Mesothelial cell of epicardium (in vitro differentiated cells): ENCODE measurements at regions not wholly inside any gene's neighbourhood (a gene's known extent, or its start where the extent isn't known, plus 50 kb on each side); places are given as distances from the start of the nearest gene placed in this dataset.

ENCODE experiments used
- DNase-seq, 2 experiments: peaks; one replicate each; pipeline ENCODE4 v3.0.0; 2021; ENCODE audit warnings: low spot score in 2 of 2; ENCODE audit not compliant: unreplicated experiment in 2 of 2
- H3K27ac Mint-ChIP-seq: 2 replicates; pipeline ENCODE4 v1.8.0; 2021; ENCODE audit warnings: mixed read lengths
- H3K27me3 Mint-ChIP-seq: 2 replicates; pipeline ENCODE4 v1.8.0; 2021; ENCODE audit warnings: low read depth, mixed read lengths
- H3K36me3 Mint-ChIP-seq: 2 replicates; pipeline ENCODE4 v1.8.0; 2021; ENCODE audit warnings: mixed read lengths
- H3K4me1 Mint-ChIP-seq: 2 replicates; pipeline ENCODE4 v1.8.0; 2021; ENCODE audit warnings: mixed read lengths
- H3K4me3 Mint-ChIP-seq: 2 replicates; pipeline ENCODE4 v1.8.0; 2021; ENCODE audit warnings: mild to moderate bottlenecking, moderate library complexity, mixed read lengths
- H3K9me3 Mint-ChIP-seq: 2 replicates; pipeline ENCODE4 v1.8.0; 2021; ENCODE audit warnings: mixed read lengths
- CTCF ChIP-seq: fragments of 200-600 bp; sonication (generic); IDR thresholded peaks from one replicate; pipeline ENCODE4 v1.5.0; 2021; ENCODE audit warnings: antibody characterized with exemption; ENCODE audit not compliant: unreplicated experiment

- H3K36me3 Mint-ChIP-seq, result no peaks in the 10 kb centered on the region
- DNase-seq, result no peak
- peaks cover 7% of the 10 kb centered on the region for H3K4me1 Mint-ChIP-seq
- no peak overlapping the region for H3K4me3 Mint-ChIP-seq
- H3K27me3 Mint-ChIP-seq, result peaks cover 7% of the 10 kb centered on the region
- no peak for TF ChIP-seq CTCF
- H3K9me3 Mint-ChIP-seq, result no peaks in the 10 kb centered on the region
- H3K27ac Mint-ChIP-seq, result no peak overlapping the region
These were observed 65.2 kb upstream of the MNS1 start for GRCh38 chr15:56530157-56530556.

- TF ChIP-seq CTCF, result no peak
- H3K27ac Mint-ChIP-seq, result no peak overlapping the region
- no peak overlapping the region for H3K4me3 Mint-ChIP-seq
- peaks cover 6% of the 10 kb centered on the region for H3K4me1 Mint-ChIP-seq
- H3K9me3 Mint-ChIP-seq, result no peaks in the 10 kb centered on the region
- no peak for DNase-seq
- H3K27me3 Mint-ChIP-seq, result peaks cover 12% of the 10 kb centered on the region
- H3K36me3 Mint-ChIP-seq, result no peaks in the 10 kb centered on the region
These were observed 63.2 kb upstream of the MNS1 start for GRCh38 chr15:56528136-56528535.

GRCh38 chr15:56524915-56525314 is 60.0 kb upstream of the MNS1 start:
- no peak for DNase-seq
- TF ChIP-seq CTCF, result no peak
- peaks cover 19% of the 10 kb centered on the region for H3K9me3 Mint-ChIP-seq
- H3K36me3 Mint-ChIP-seq, result no peaks in the 10 kb centered on the region
- H3K4me3 Mint-ChIP-seq, result no peak overlapping the region
- peaks cover 40% of the 10 kb centered on the region for H3K27me3 Mint-ChIP-seq
- no peaks in the 10 kb centered on the region for H3K4me1 Mint-ChIP-seq
- H3K27ac Mint-ChIP-seq, result no peak overlapping the region

- no peak overlapping the region for H3K27ac Mint-ChIP-seq
- no peak for DNase-seq
- H3K9me3 Mint-ChIP-seq, result peaks cover 31% of the 10 kb centered on the region
- no peaks in the 10 kb centered on the region for H3K4me1 Mint-ChIP-seq
- peaks cover 1% of the 10 kb centered on the region for H3K36me3 Mint-ChIP-seq
- peaks cover 40% of the 10 kb centered on the region for H3K27me3 Mint-ChIP-seq
- TF ChIP-seq CTCF, result no peak
- H3K4me3 Mint-ChIP-seq, result no peak overlapping the region
These were observed 58.6 kb upstream of the MNS1 start for GRCh38 chr15:56523521-56523920.

GRCh38 chr15:56519000-56519399 is 54.1 kb upstream of the MNS1 start:
- H3K4me1 Mint-ChIP-seq, result no peaks in the 10 kb centered on the region
- peaks cover 6% of the 10 kb centered on the region for H3K36me3 Mint-ChIP-seq
- no peak for DNase-seq

More at GRCh38 chr15:56519000-56519399, 54.1 kb upstream of the MNS1 start:
- TF ChIP-seq CTCF, result no peak
- H3K27me3 Mint-ChIP-seq, result peaks cover 31% of the 10 kb centered on the region
- no peak overlapping the region for H3K4me3 Mint-ChIP-seq
- H3K9me3 Mint-ChIP-seq, result peaks cover 60% of the 10 kb centered on the region
- no peak overlapping the region for H3K27ac Mint-ChIP-seq
